PC-9 (cell line): ENCODE measurements at regions not wholly inside any gene's neighbourhood (a gene's known extent, or its start where the extent isn't known, plus 50 kb on each side); places are given as distances from the start of the nearest gene placed in this dataset.

Experiments
- BruUV-seq: library from RNA; stranded (reverse); fragments of 400-500 nt; replicated peaks from 2 replicates; lab custom pipeline; 2021; lab: Mats Ljungman, UMichigan
- CTCF ChIA-PET: fragments of 300-600 bp; sonication (Branson Sonifier 250); formaldehyde crosslinking; loops from one replicate; lab custom pipeline; 2022; ENCODE audit warnings: antibody characterized with exemption; lab: Charles Lee
- POLR2A ChIA-PET: fragments of 300-600 bp; sonication (Branson Sonifier 250); formaldehyde crosslinking; loops from one replicate; lab custom pipeline; 2022; ENCODE audit warnings: antibody characterized with exemption; ENCODE audit not compliant: unreplicated experiment; lab: Charles Lee
- DNase-seq, 2 experiments: peaks; one replicate each; pipeline versions ENCODE4 v3.0.0 to v3.0.0-alpha.2; 2015 to 2022; ENCODE audit warnings: mixed read lengths in 1 of 2
- H2AFZ ChIP-seq: fragments of 200-600 bp; sonication (generic); 2 replicates; pipeline ENCODE4 v1.8.1; 2017; ENCODE audit warnings: antibody characterized with exemption
- H3F3A ChIP-seq: fragments of 200-600 bp; sonication (generic); 2 replicates; pipeline ENCODE4 v1.8.1; 2017; ENCODE audit warnings: antibody characterized with exemption, mild to moderate bottlenecking, low read depth; ENCODE audit not compliant: insufficient read depth
- H3K27ac ChIP-seq: fragments of 200-600 bp; sonication (generic); 2 replicates; pipeline ENCODE4 v1.6.1; 2016; ENCODE audit warnings: mixed run types
- H3K27me3 ChIP-seq: fragments of 200-600 bp; sonication (generic); 2 replicates; pipeline ENCODE4 v1.6.1; 2016; ENCODE audit warnings: low read depth, mixed run types; ENCODE audit not compliant: insufficient read depth
- H3K36me3 ChIP-seq: fragments of 200-600 bp; sonication (generic); 2 replicates; pipeline ENCODE4 v1.6.1; 2016; ENCODE audit warnings: low read depth, mixed run types
- H3K4me1 ChIP-seq: fragments of 200-600 bp; sonication (generic); replicated peaks from 2 replicates; pipeline ENCODE4 v1.6.1; 2016; ENCODE audit warnings: mixed run types; ENCODE audit not compliant: insufficient read depth
- H3K4me2 ChIP-seq: fragments of 200-600 bp; sonication (generic); 2 replicates; pipeline ENCODE4 v1.6.1; 2017; ENCODE audit warnings: mixed run types
- H3K4me3 ChIP-seq: fragments of 200-600 bp; sonication (generic); 2 replicates; pipeline ENCODE4 v1.6.1; 2016; ENCODE audit warnings: mixed run types
- H3K79me2 ChIP-seq: fragments of 200-600 bp; sonication (generic); 2 replicates; pipeline ENCODE4 v1.6.1; 2017; ENCODE audit warnings: low read depth, mixed run types
- H3K9me2 ChIP-seq: fragments of 200-600 bp; sonication (generic); 2 replicates; pipeline ENCODE4 v1.8.1; 2017; ENCODE audit warnings: mild to moderate bottlenecking; ENCODE audit not compliant: insufficient read depth
- H3K9me3 ChIP-seq: fragments of 200-600 bp; sonication (generic); 2 replicates; pipeline ENCODE4 v1.8.1; 2016; ENCODE audit warnings: low read depth; ENCODE audit not compliant: insufficient read depth
- H4K20me1 ChIP-seq: fragments of 200-600 bp; sonication (generic); 2 replicates; pipeline ENCODE4 v1.8.1; 2017; ENCODE audit not compliant: insufficient read depth
- CTCF ChIP-seq: fragments of 200-600 bp; sonication (generic); conservative IDR thresholded peaks from 2 replicates; pipeline ENCODE4 v1.6.1; 2017; ENCODE audit warnings: mixed run types, antibody characterized with exemption, mild to moderate bottlenecking, moderate library complexity
- EZH2 ChIP-seq: fragments of 200-600 bp; sonication (generic); IDR thresholded peaks from 2 replicates; pipeline ENCODE4 v1.8.0; 2017; ENCODE audit warnings: antibody characterized with exemption, low read depth
- intact Hi-C: fragments of 100-400 bp; cut with micrococcal nuclease; formaldehyde crosslinking; loops from one replicate; pipeline ENCODE4 v1.10.0; 2022; ENCODE audit not compliant: unreplicated experiment

GRCh38 chr3:73136941-73137340 lies 75.5 kb downstream of the EBLN2 start:
- Histone ChIP-seq H3K9me2 (no peaks in the 10 kb centered on the region), H3K27me3 (peaks cover 41% of the 10 kb centered on the region), H3K4me3 (no peak overlapping the region), H3K4me2 (no peak overlapping the region), H3K36me3 (no peaks in the 10 kb centered on the region), H3F3A (no peaks in the 10 kb centered on the region), H2AFZ (no peak overlapping the region), H4K20me1 (no peaks in the 10 kb centered on the region), H3K4me1 (no peaks in the 10 kb centered on the region), H3K9me3 (no peaks in the 10 kb centered on the region), H3K79me2 (no peaks in the 10 kb centered on the region), H3K27ac (no peak overlapping the region)
- CTCF ChIA-PET, result no interaction called here
- intact Hi-C loops, result no loop called here
- POLR2A ChIA-PET, result no interaction called here
- TF ChIP-seq CTCF (no peak), EZH2 (no peak)
- no peak for DNase-seq
- BruUV-seq, result no TSS peak

DNA sequence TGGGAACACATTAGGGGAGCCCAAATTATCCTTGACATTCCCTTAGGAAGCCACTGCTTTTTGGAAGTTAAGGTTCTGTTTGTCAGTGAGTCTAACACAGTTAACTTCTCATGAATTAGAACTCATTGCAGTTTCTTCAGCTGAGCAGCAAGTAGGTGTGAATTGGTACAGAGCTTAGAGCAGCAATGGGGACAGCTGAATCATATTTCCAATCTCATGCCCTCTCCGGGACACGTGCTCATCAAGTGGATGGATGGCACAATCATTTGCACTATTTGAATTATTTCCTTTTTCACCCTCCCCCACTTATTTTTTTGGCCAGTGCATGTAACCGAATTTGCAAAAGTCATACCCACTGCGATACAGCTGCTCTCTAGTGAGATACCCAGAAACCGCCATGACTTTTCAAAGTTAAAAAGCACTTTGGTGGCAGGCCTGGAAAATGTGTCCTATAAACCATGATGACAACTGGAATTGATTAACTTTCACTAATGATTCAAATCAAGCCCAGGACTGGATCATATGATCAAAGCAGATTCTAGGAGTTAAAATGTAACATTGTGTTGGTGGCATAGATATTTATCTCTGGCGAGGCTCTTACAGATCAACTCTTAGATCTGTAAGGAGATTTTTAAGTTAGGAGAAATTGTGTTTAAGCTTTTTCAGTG lies 76.4 kb downstream of the EBLN2 start:
- CTCF ChIA-PET, result no interaction called here
- H3K27ac ChIP-seq, result no peak overlapping the region
- POLR2A ChIA-PET, result no interaction called here

GRCh38 chr3:73140772-73141442 lies 79.4 kb downstream of the EBLN2 start:
- no peaks in the 10 kb centered on the region for H3K9me3 ChIP-seq
- no peaks in the 10 kb centered on the region for H3K79me2 ChIP-seq
- H3K27me3 ChIP-seq, result peaks cover 58% of the 10 kb centered on the region
- TF ChIP-seq EZH2 (no peak), CTCF (no peak)
- no peak overlapping the region for H2AFZ ChIP-seq
- no peak for DNase-seq
- no peaks in the 10 kb centered on the region for H3K9me2 ChIP-seq
- no peak overlapping the region for H3K27ac ChIP-seq
- no TSS peak for BruUV-seq
- no peaks in the 10 kb centered on the region for H3K36me3 ChIP-seq
- ChIA-PET POLR2A (no interaction called here), CTCF (no interaction called here)
- H3K4me3 ChIP-seq, result no peak overlapping the region
- no peaks in the 10 kb centered on the region for H3K4me1 ChIP-seq
- intact Hi-C loops, result no loop called here
- no peak overlapping the region for H3K4me2 ChIP-seq
- H4K20me1 ChIP-seq, result no peaks in the 10 kb centered on the region
- no peaks in the 10 kb centered on the region for H3F3A ChIP-seq

More for the DNA sequence above, 76.4 kb downstream of the EBLN2 start:
- no peak for DNase-seq
- Histone ChIP-seq H3K4me3 (no peak overlapping the region), H3K4me2 (no peak overlapping the region), H3K79me2 (no peaks in the 10 kb centered on the region), H4K20me1 (no peaks in the 10 kb centered on the region), H3K4me1 (no peaks in the 10 kb centered on the region), H3K9me3 (no peaks in the 10 kb centered on the region), H3K9me2 (no peaks in the 10 kb centered on the region), H2AFZ (no peak overlapping the region), H3K27me3 (peaks cover 48% of the 10 kb centered on the region), H3K36me3 (no peaks in the 10 kb centered on the region), H3F3A (no peaks in the 10 kb centered on the region)
- no peak for TF ChIP-seq CTCF
- no peak for TF ChIP-seq EZH2
- intact Hi-C loops, result no loop called here
- no TSS peak for BruUV-seq
